H1 (cell line): ENCODE measurements at regions not wholly inside any gene's neighbourhood (a gene's known extent, or its start where the extent isn't known, plus 50 kb on each side); places are given as distances from the start of the nearest gene placed in this dataset.
A peak's percentile ranks its signal among the peaks of the same experiment; 100 is the strongest.

Experiments
- CTCF ChIA-PET: fragments of 300-600 bp; sonication (Branson Sonifier 250); formaldehyde crosslinking; loops from one replicate; lab custom pipeline; 2021; ENCODE audit not compliant: partially characterized antibody; lab: Charles Lee
- POLR2A ChIA-PET: fragments of 300-600 bp; sonication (Branson Sonifier 250); formaldehyde crosslinking; loops from one replicate; lab custom pipeline; 2021; ENCODE audit warnings: inconsistent platforms; ENCODE audit not compliant: partially characterized antibody; lab: Charles Lee
- DNase-seq, 2 experiments: peaks; one replicate each; pipeline versions ENCODE4 v3.0.0 to v3.0.0-alpha.2; 2010 to 2022; ENCODE audit warnings: low spot score in 2 of 2, low read depth in 1 of 2, mixed read lengths in 1 of 2
- FAIRE-seq: peaks from 2 replicates; lab custom pipeline; 2011; peaks lifted over from hg19 to GRCh38; lab: Jason Lieb, UNC
- H2AFZ ChIP-seq: 2 replicates; pipeline ENCODE4 v1.8.1; 2012; ENCODE audit warnings: low read length, inconsistent platforms
- H2AK5ac ChIP-seq: 2 replicates; pipeline ENCODE4 v1.6.1; 2013; ENCODE audit warnings: low read depth, low read length
- H2BK120ac ChIP-seq: replicated peaks from 2 replicates; pipeline ENCODE3; 2013; ENCODE audit warnings: low read depth, low read length, inconsistent platforms
- H2BK12ac ChIP-seq: 2 replicates; pipeline ENCODE4 v1.6.1; 2013; ENCODE audit warnings: low read depth, low read length
- H2BK15ac ChIP-seq: 2 replicates; pipeline ENCODE4 v1.6.1; 2013; ENCODE audit warnings: low read length
- H2BK20ac ChIP-seq: 2 replicates; pipeline ENCODE4 v1.6.1; 2013; ENCODE audit warnings: low read length
- H2BK5ac ChIP-seq: 2 replicates; pipeline ENCODE4 v1.6.1; 2013; ENCODE audit warnings: low read depth, low read length
- H3K14ac ChIP-seq: 2 replicates; pipeline ENCODE4 v1.6.1; 2013; ENCODE audit warnings: inconsistent platforms; ENCODE audit not compliant: insufficient read length
- H3K18ac ChIP-seq: 2 replicates; pipeline ENCODE4 v1.6.1; 2013; ENCODE audit warnings: low read length; ENCODE audit errors: extremely low read depth
- H3K23ac ChIP-seq: 2 replicates; pipeline ENCODE4 v1.6.1; 2013; ENCODE audit warnings: inconsistent platforms; ENCODE audit not compliant: insufficient read length
- H3K23me2 ChIP-seq: 2 replicates; pipeline ENCODE4 v1.6.1; 2013; ENCODE audit warnings: low read depth, low read length
- H3K27ac ChIP-seq: 2 replicates; pipeline ENCODE4 v1.6.1; 2011; ENCODE audit warnings: low read depth, low read length, inconsistent platforms
- H3K27me3 ChIP-seq, 4 experiments: replicated peaks in 1 of 4; 1 replicate in 1 of 4; 2 replicates in 3 of 4; pipeline versions ENCODE4 v1.6.1 to v1.8.1; 2011 to 2013; ENCODE audit warnings: low read length in 3 of 4, mild to moderate bottlenecking in 3 of 4, inconsistent platforms in 2 of 4, mixed read lengths in 2 of 4, moderate library complexity in 1 of 4; ENCODE audit not compliant: control insufficient read depth in 3 of 4, insufficient read depth in 3 of 4; ENCODE audit errors: extremely low read depth in 1 of 4
- H3K36me3 ChIP-seq, 4 experiments: 2 replicates each; pipeline versions ENCODE4 v1.6.1 to v1.8.1; 2011 to 2013; ENCODE audit warnings: mild to moderate bottlenecking in 4 of 4, low read length in 3 of 4, moderate library complexity in 2 of 4, control low read depth in 1 of 4, inconsistent platforms in 1 of 4; ENCODE audit not compliant: insufficient read depth in 4 of 4, control insufficient read depth in 2 of 4
- H3K4ac ChIP-seq: replicated peaks from 2 replicates; pipeline ENCODE3; 2013; ENCODE audit warnings: low read length, low read depth, mixed read lengths, inconsistent platforms; ENCODE audit not compliant: insufficient read length
- H3K4me1 ChIP-seq, 4 experiments: replicated peaks in 1 of 4; 1 replicate in 1 of 4; 2 replicates in 3 of 4; pipeline versions ENCODE4 v1.6.1 to v1.8.1; 2011 to 2013; ENCODE audit warnings: low read length in 3 of 4, inconsistent platforms in 2 of 4, mixed read lengths in 1 of 4; ENCODE audit not compliant: insufficient read depth in 4 of 4, control insufficient read depth in 3 of 4
- H3K4me2 ChIP-seq, 2 experiments: 2 replicates each; pipeline versions ENCODE4 v1.6.1 to v1.8.1; 2011 to 2013; ENCODE audit warnings: low read depth in 2 of 2, low read length in 2 of 2, control low read depth in 1 of 2, inconsistent platforms in 1 of 2, mild to moderate bottlenecking in 1 of 2; ENCODE audit not compliant: insufficient read depth in 1 of 2
- H3K4me3 ChIP-seq, 4 experiments: fragments of 200-600, 300-600 bp in 1 of 4; sonication (generic), shearing (Covaris generic), sonication (Bioruptor Twin) in 1 of 4; 2 replicates each; pipeline versions ENCODE4 v1.5.1 to v1.8.1; 2011 to 2016; ENCODE audit warnings: low read length in 4 of 4, low read depth in 3 of 4, control low read depth in 2 of 4, inconsistent platforms in 2 of 4, mild to moderate bottlenecking in 2 of 4, mixed read lengths in 1 of 4, moderate library complexity in 1 of 4; ENCODE audit not compliant: insufficient read depth in 2 of 4; ENCODE audit errors: extremely low read depth in 1 of 4
- H3K56ac ChIP-seq: replicated peaks from 2 replicates; pipeline ENCODE3; 2013; ENCODE audit warnings: low read depth, mild to moderate bottlenecking, mixed read lengths, low read length, inconsistent platforms; ENCODE audit not compliant: insufficient read length
- H3K79me1 ChIP-seq: 2 replicates; pipeline ENCODE4 v1.6.1; 2013; ENCODE audit warnings: low read depth, low read length, control low read depth
- H3K79me2 ChIP-seq, 2 experiments: 2 replicates each; pipeline versions ENCODE4 v1.6.1 to v1.8.1; 2012 to 2013; ENCODE audit warnings: low read length in 2 of 2, mild to moderate bottlenecking in 2 of 2, inconsistent platforms in 1 of 2; ENCODE audit not compliant: insufficient read depth in 2 of 2, control insufficient read depth in 1 of 2
- H3K9ac ChIP-seq, 4 experiments: replicated peaks in 1 of 4; 1 replicate in 1 of 4; 2 replicates in 3 of 4; pipeline versions ENCODE4 v1.6.1 to v1.8.1; 2011 to 2013; ENCODE audit warnings: low read depth in 3 of 4, low read length in 3 of 4, control low read depth in 2 of 4, mild to moderate bottlenecking in 2 of 4, moderate library complexity in 2 of 4, inconsistent platforms in 1 of 4; ENCODE audit errors: extremely low read depth in 1 of 4
- H3K9me3 ChIP-seq, 2 experiments: 2 replicates each; pipeline versions ENCODE4 v1.6.1 to v1.8.1; 2012 to 2013; ENCODE audit warnings: mild to moderate bottlenecking in 2 of 2, moderate library complexity in 2 of 2, control low read depth in 1 of 2, inconsistent platforms in 1 of 2, low read depth in 1 of 2, low read length in 1 of 2, mixed read lengths in 1 of 2; ENCODE audit not compliant: insufficient read depth in 2 of 2
- H4K20me1 ChIP-seq, 2 experiments: replicated peaks in 1 of 2; 2 replicates each; pipeline versions ENCODE3 to v1.8.1; 2011 to 2013; ENCODE audit warnings: inconsistent platforms in 2 of 2, low read length in 2 of 2, mild to moderate bottlenecking in 1 of 2; ENCODE audit not compliant: insufficient read depth in 2 of 2, control insufficient read depth in 1 of 2
- H4K5ac ChIP-seq: 2 replicates; pipeline ENCODE4 v1.6.1; 2013; ENCODE audit warnings: low read length, low read depth, mixed read lengths, inconsistent platforms; ENCODE audit not compliant: insufficient read length
- H4K8ac ChIP-seq: 2 replicates; pipeline ENCODE4 v1.8.0; 2013; ENCODE audit warnings: mild to moderate bottlenecking, moderate library complexity, low read length, inconsistent platforms; ENCODE audit not compliant: insufficient read depth; ENCODE audit errors: extremely low read depth
- H4K91ac ChIP-seq: replicated peaks from 2 replicates; pipeline ENCODE3; 2013; ENCODE audit warnings: low read length, mixed read lengths, inconsistent platforms; ENCODE audit not compliant: insufficient read length
- NANOG ChIP-seq: IDR thresholded peaks from 2 replicates; pipeline ENCODE4 v1.6.1; 2011; ENCODE audit warnings: low read length, low read depth, mild to moderate bottlenecking, inconsistent platforms; ENCODE audit not compliant: insufficient read depth, poor library complexity, severe bottlenecking
- POU5F1 ChIP-seq: IDR thresholded peaks from 2 replicates; pipeline ENCODE4 v1.6.1; 2011; ENCODE audit warnings: low read depth, mild to moderate bottlenecking, low read length, moderate library complexity
- WGBS, 2 experiments: shearing (Covaris generic) in 1 of 2; methylation state at CpG; one replicate each; pipeline versions ENCODE4 v1.1.6 to v1.1.7; 2013 to 2015; ENCODE audit warnings: low lambda C conversion rate in 2 of 2, mixed read lengths in 2 of 2, inconsistent platforms in 1 of 2, low coverage in 1 of 2, missing lambda C conversion rate in 1 of 2; ENCODE audit not compliant: insufficient replicate concordance in 2 of 2, insufficient coverage in 1 of 2, insufficient read length in 1 of 2; ENCODE audit errors: extremely low coverage in 1 of 2, missing lambda C conversion rate in 1 of 2; 5-methylcytosine and 5-hydroxymethylcytosine counted together

GRCh38 chr14:46381674-46382073 is 269.9 kb downstream of the RPL10L start:
- no peak overlapping the region for H2BK5ac ChIP-seq
- H2BK20ac ChIP-seq: no peak overlapping the region
- H4K8ac ChIP-seq: no peak overlapping the region
- H3K9me3 ChIP-seq: no peaks in the 10 kb centered on the region
- no peak for FAIRE-seq
- H2BK15ac ChIP-seq: no peak overlapping the region
- no peak overlapping the region for H2AK5ac ChIP-seq
- no peak overlapping the region for H3K56ac ChIP-seq
- no peak overlapping the region for H4K5ac ChIP-seq
- ChIA-PET POLR2A (interaction anchor here (0.5 kb wide), 1 partner anchor 391 kb away, joined by 6 read pairs; no protein-coding TSS in a partner anchor), CTCF (interaction anchor here (0.6 kb wide), 1 partner anchor 146 kb away, joined by 6 read pairs; no protein-coding TSS in a partner anchor)
- no peaks in the 10 kb centered on the region for H3K36me3 ChIP-seq
- no peaks in the 10 kb centered on the region for H3K79me2 ChIP-seq
- H2BK12ac ChIP-seq: no peak overlapping the region
- no peaks in the 10 kb centered on the region for H3K79me1 ChIP-seq
- DNase-seq: no peak
- no peak overlapping the region for H3K4me3 ChIP-seq
- H2AFZ ChIP-seq: no peak overlapping the region
- WGBS, 2 experiments: 82% methylated on average over 2 of the region's 2 CpGs; no CpG with 5 or more reads in 1 of the 2 experiments
- no peak overlapping the region for H4K91ac ChIP-seq
- H3K9ac ChIP-seq: no peak overlapping the region
- H3K4ac ChIP-seq: no peak overlapping the region
- H2BK120ac ChIP-seq: no peak overlapping the region
- H3K23ac ChIP-seq: no peak overlapping the region
- no peaks in the 10 kb centered on the region for H3K23me2 ChIP-seq
- no peak overlapping the region for H3K27ac ChIP-seq
- no peaks in the 10 kb centered on the region for H3K27me3 ChIP-seq
- no peaks in the 10 kb centered on the region for H4K20me1 ChIP-seq
- H3K4me1 ChIP-seq: peaks cover 0 to 3% (median 0%) of the 10 kb centered on the region in 4 experiments; a peak in 1 of 7 replicates
- no peak overlapping the region for H3K18ac ChIP-seq
- no peak overlapping the region for H3K14ac ChIP-seq
- H3K4me2 ChIP-seq: 0 out of 4 replicates have a peak overlapping the region, but pooled peaks of 1 of the 2 experiments have one; percentile 23
- 0 out of 2 replicates have a peak, but pooled peaks have one; percentile 20 for TF ChIP-seq POU5F1
- peak; percentile 73 for TF ChIP-seq NANOG
